ENCODE measurements at regions not wholly inside any gene's neighbourhood (a gene's known extent, or its start where the extent isn't known, plus 50 kb on each side); places are given as distances from the start of the nearest gene placed in this dataset.

DNA sequence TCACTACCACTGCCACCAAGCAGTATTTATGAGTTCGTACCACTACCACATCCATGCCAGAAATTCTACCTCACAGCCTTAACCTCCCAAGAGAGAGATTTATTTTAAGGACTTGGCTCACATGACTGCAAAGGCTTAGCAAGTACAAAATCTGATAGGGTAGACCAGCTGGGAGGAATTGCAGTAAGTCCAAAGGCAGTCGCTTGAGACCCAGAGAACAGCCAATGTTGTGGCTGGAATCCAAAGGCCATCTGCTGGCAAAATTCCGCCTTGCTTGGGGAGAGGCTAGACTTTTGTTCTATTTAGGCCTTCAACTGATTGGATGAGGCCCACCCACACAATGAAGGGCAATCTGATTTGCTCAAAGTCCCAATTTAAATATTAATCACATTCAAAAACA, 101.4 kb upstream of the STT3B start:
- H3F3A ChIP-seq (replicated peaks; ENCODE audit: low read depth): no peaks in the 10 kb centered on the region
- H3K79me2 ChIP-seq (replicated peaks; ENCODE audit: insufficient read depth): no peaks in the 10 kb centered on the region
- no peak for TF ChIP-seq JUNB (IDR thresholded peaks at IDR 0.05; ENCODE audit: unreplicated experiment)
- no peak for TF ChIP-seq EZH2phosphoT487 (IDR thresholded peaks at IDR 0.05; ENCODE audit: unreplicated experiment)
- TF ChIP-seq, protein P1, sequence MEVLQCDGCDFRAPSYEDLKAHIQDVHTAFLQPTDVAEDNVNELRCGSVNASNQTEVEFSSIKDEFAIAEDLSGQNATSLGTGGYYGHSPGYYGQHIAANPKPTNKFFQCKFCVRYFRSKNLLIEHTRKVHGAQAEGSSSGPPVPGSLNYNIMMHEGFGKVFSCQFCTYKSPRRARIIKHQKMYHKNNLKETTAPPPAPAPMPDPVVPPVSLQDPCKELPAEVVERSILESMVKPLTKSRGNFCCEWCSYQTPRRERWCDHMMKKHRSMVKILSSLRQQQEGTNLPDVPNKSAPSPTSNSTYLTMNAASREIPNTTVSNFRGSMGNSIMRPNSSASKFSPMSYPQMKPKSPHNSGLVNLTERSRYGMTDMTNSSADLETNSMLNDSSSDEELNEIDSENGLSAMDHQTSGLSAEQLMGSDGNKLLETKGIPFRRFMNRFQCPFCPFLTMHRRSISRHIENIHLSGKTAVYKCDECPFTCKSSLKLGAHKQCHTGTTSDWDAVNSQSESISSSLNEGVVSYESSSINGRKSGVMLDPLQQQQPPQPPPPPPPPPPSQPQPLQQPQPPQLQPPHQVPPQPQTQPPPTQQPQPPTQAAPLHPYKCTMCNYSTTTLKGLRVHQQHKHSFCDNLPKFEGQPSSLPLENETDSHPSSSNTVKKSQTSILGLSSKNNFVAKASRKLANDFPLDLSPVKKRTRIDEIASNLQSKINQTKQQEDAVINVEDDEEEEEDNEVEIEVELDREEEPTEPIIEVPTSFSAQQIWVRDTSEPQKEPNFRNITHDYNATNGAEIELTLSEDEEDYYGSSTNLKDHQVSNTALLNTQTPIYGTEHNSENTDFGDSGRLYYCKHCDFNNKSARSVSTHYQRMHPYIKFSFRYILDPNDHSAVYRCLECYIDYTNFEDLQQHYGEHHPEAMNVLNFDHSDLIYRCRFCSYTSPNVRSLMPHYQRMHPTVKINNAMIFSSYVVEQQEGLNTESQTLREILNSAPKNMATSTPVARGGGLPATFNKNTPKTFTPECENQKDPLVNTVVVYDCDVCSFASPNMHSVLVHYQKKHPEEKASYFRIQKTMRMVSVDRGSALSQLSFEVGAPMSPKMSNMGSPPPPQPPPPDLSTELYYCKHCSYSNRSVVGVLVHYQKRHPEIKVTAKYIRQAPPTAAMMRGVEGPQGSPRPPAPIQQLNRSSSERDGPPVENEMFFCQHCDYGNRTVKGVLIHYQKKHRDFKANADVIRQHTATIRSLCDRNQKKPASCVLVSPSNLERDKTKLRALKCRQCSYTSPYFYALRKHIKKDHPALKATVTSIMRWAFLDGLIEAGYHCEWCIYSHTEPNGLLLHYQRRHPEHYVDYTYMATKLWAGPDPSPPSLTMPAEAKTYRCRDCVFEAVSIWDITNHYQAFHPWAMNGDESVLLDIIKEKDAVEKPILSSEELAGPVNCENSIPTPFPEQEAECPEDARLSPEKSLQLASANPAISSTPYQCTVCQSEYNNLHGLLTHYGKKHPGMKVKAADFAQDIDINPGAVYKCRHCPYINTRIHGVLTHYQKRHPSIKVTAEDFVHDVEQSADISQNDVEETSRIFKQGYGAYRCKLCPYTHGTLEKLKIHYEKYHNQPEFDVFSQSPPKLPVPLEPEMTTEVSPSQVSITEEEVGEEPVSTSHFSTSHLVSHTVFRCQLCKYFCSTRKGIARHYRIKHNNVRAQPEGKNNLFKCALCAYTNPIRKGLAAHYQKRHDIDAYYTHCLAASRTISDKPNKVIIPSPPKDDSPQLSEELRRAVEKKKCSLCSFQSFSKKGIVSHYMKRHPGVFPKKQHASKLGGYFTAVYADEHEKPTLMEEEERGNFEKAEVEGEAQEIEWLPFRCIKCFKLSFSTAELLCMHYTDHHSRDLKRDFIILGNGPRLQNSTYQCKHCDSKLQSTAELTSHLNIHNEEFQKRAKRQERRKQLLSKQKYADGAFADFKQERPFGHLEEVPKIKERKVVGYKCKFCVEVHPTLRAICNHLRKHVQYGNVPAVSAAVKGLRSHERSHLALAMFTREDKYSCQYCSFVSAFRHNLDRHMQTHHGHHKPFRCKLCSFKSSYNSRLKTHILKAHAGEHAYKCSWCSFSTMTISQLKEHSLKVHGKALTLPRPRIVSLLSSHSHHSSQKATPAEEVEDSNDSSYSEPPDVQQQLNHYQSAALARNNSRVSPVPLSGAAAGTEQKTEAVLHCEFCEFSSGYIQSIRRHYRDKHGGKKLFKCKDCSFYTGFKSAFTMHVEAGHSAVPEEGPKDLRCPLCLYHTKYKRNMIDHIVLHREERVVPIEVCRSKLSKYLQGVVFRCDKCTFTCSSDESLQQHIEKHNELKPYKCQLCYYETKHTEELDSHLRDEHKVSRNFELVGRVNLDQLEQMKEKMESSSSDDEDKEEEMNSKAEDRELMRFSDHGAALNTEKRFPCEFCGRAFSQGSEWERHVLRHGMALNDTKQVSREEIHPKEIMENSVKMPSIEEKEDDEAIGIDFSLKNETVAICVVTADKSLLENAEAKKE (CRISPR knock-in tag; IDR thresholded peaks at IDR 0.05): no peak
- TF ChIP-seq STAT1 (IDR thresholded peaks at IDR 0.05; ENCODE audit: unreplicated experiment): no peak
- TF ChIP-seq ZNF114 (CRISPR knock-in tag; IDR thresholded peaks at IDR 0.05): no peak
- no peak for TF ChIP-seq NANOG (IDR thresholded peaks at IDR 0.05; ENCODE audit: borderline replicate concordance)
- TF ChIP-seq, protein P2, sequence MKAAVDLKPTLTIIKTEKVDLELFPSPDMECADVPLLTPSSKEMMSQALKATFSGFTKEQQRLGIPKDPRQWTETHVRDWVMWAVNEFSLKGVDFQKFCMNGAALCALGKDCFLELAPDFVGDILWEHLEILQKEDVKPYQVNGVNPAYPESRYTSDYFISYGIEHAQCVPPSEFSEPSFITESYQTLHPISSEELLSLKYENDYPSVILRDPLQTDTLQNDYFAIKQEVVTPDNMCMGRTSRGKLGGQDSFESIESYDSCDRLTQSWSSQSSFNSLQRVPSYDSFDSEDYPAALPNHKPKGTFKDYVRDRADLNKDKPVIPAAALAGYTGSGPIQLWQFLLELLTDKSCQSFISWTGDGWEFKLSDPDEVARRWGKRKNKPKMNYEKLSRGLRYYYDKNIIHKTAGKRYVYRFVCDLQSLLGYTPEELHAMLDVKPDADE (IDR thresholded peaks at IDR 0.05): no peak
- TF ChIP-seq, protein P3, sequence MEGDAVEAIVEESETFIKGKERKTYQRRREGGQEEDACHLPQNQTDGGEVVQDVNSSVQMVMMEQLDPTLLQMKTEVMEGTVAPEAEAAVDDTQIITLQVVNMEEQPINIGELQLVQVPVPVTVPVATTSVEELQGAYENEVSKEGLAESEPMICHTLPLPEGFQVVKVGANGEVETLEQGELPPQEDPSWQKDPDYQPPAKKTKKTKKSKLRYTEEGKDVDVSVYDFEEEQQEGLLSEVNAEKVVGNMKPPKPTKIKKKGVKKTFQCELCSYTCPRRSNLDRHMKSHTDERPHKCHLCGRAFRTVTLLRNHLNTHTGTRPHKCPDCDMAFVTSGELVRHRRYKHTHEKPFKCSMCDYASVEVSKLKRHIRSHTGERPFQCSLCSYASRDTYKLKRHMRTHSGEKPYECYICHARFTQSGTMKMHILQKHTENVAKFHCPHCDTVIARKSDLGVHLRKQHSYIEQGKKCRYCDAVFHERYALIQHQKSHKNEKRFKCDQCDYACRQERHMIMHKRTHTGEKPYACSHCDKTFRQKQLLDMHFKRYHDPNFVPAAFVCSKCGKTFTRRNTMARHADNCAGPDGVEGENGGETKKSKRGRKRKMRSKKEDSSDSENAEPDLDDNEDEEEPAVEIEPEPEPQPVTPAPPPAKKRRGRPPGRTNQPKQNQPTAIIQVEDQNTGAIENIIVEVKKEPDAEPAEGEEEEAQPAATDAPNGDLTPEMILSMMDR (conservative IDR thresholded peaks at IDR 0.05; ENCODE audit: low read depth in 2 of 2): peak in 1 of 2 experiments; percentile 33; a peak in 2 of 4 replicates
- Mint-ChIP-seq H3K4me3 (no peak overlapping the region), H3K4me1 (no peaks in the 10 kb centered on the region), H3K9me3 (no peaks in the 10 kb centered on the region), H3K27ac (no peak overlapping the region), H3K27me3 (ENCODE audit: insufficient read depth, low read depth, poor library complexity) (no peaks in the 10 kb centered on the region), H3K36me3 (ENCODE audit: low read depth) (no peaks in the 10 kb centered on the region)
- no peak overlapping the region for H2AFZ ChIP-seq
- no peak for ATAC-seq
- H4K20me1 ChIP-seq (replicated peaks; ENCODE audit: insufficient read depth): no peaks in the 10 kb centered on the region
- no peak overlapping the region for H3K4me3 ChIP-seq
- no peaks in the 10 kb centered on the region for H3K4me1 ChIP-seq (ENCODE audit: insufficient read depth)
- H3K36me3 ChIP-seq (ENCODE audit: insufficient read depth): no peaks in the 10 kb centered on the region
- H3K27me3 ChIP-seq (ENCODE audit: insufficient read depth): no peaks in the 10 kb centered on the region
- H3K4me2 ChIP-seq: no peak overlapping the region
- DNase-seq (ENCODE audit: low spot score): no peak
- H3K27ac ChIP-seq (ENCODE audit: low read depth): no peak overlapping the region
- H3K9me2 ChIP-seq (ENCODE audit: insufficient read depth): no peaks in the 10 kb centered on the region
